HAP-1 (cell line): ENCODE measurements at regions not wholly inside any gene's neighbourhood (a gene's known extent, or its start where the extent isn't known, plus 50 kb on each side); places are given as distances from the start of the nearest gene placed in this dataset.
A peak's percentile ranks its signal among the peaks of the same experiment; 100 is the strongest.

Experiments
- DNase-seq, 2 experiments: peaks; one replicate each; pipeline ENCODE4 v3.0.0-alpha.2; 2016 to 2020; ENCODE audit warnings: low spot score in 2 of 2
- H3K27me3 ChIP-seq: fragments of 250-450 bp; sonication (Bioruptor Pico); 2 replicates; pipeline ENCODE4 v1.5.1; 2020; ENCODE audit warnings: low read depth, mild to moderate bottlenecking, moderate library complexity
- H3K36me3 ChIP-seq: fragments of 250-450 bp; sonication (Bioruptor Pico); replicated peaks from 2 replicates; pipeline ENCODE4 v1.5.1; 2020; ENCODE audit warnings: mild to moderate bottlenecking
- H3K4me1 ChIP-seq: fragments of 250-450 bp; sonication (Bioruptor Pico); 2 replicates; pipeline ENCODE4 v1.5.1; 2020; ENCODE audit warnings: mild to moderate bottlenecking
- H3K4me3 ChIP-seq: fragments of 250-450 bp; sonication (Bioruptor Pico); 2 replicates; pipeline ENCODE4 v1.5.1; 2020; ENCODE audit warnings: mild to moderate bottlenecking, moderate library complexity
- H3K9me3 ChIP-seq: fragments of 250-450 bp; sonication (Bioruptor Pico); 2 replicates; pipeline ENCODE4 v1.5.1; 2020; ENCODE audit warnings: mild to moderate bottlenecking, moderate library complexity
- in situ Hi-C: fragments of 300-500 bp; cut with MboI; formaldehyde crosslinking; loops from 3 replicates; pipeline ENCODE4 v1.14.3; 2020; ENCODE audit warnings: low sequenced_read_pairs, inconsistent platforms, mixed read lengths

GRCh38 chr2:82137441-82137840, 1832.9 kb upstream of the LRRTM1 start:
- DNase-seq, result no peak
- in situ Hi-C loops, result no loop called here
- Histone ChIP-seq H3K4me1 (peaks cover 18% of the 10 kb centered on the region), H3K4me3 (no peak overlapping the region), H3K36me3 (no peaks in the 10 kb centered on the region), H3K27me3 (no peaks in the 10 kb centered on the region), H3K9me3 (peaks cover 4% of the 10 kb centered on the region; the same call in 1 of the 2 replicates)

- H3K4me1 ChIP-seq, result peaks cover 15% of the 10 kb centered on the region
- peak in 1 of 2 experiments; percentile 21 for DNase-seq
- no peaks in the 10 kb centered on the region for H3K9me3 ChIP-seq
- H3K27me3 ChIP-seq, result no peaks in the 10 kb centered on the region
- H3K4me3 ChIP-seq, result no peak overlapping the region
- H3K36me3 ChIP-seq, result no peaks in the 10 kb centered on the region
- in situ Hi-C loops, result no loop called here
Observed at GRCh38 chr2:82128051-82128450, 1823.5 kb upstream of the LRRTM1 start.

- DNase-seq, result no peak
- H3K27me3 ChIP-seq, result no peaks in the 10 kb centered on the region
- in situ Hi-C loops, result no loop called here
- peaks cover 5% of the 10 kb centered on the region; the same call in 1 of the 2 replicates for H3K4me1 ChIP-seq
- no peak overlapping the region for H3K4me3 ChIP-seq
- H3K36me3 ChIP-seq, result no peaks in the 10 kb centered on the region
- H3K9me3 ChIP-seq, result no peaks in the 10 kb centered on the region
Observed at GRCh38 chr2:82124629-82125028, 1820.1 kb upstream of the LRRTM1 start.

GRCh38 chr2:82120654-82121053, 1816.1 kb upstream of the LRRTM1 start:
- Histone ChIP-seq H3K27me3 (no peaks in the 10 kb centered on the region), H3K4me3 (no peak overlapping the region), H3K9me3 (no peaks in the 10 kb centered on the region), H3K36me3 (no peaks in the 10 kb centered on the region), H3K4me1 (no peaks in the 10 kb centered on the region)
- DNase-seq, result no peak
- in situ Hi-C loops, result no loop called here

- in situ Hi-C loops, result no loop called here
- Histone ChIP-seq H3K36me3 (no peaks in the 10 kb centered on the region), H3K4me1 (no peaks in the 10 kb centered on the region), H3K27me3 (no peaks in the 10 kb centered on the region), H3K9me3 (no peaks in the 10 kb centered on the region), H3K4me3 (no peak overlapping the region)
- no peak for DNase-seq
Observed at GRCh38 chr2:82120115-82120514, 1815.6 kb upstream of the LRRTM1 start.

GRCh38 chr2:82109418-82109817, 1804.9 kb upstream of the LRRTM1 start:
- Histone ChIP-seq H3K27me3 (no peaks in the 10 kb centered on the region), H3K36me3 (no peaks in the 10 kb centered on the region), H3K9me3 (no peaks in the 10 kb centered on the region), H3K4me1 (no peaks in the 10 kb centered on the region), H3K4me3 (no peak overlapping the region)
- in situ Hi-C loops, result no loop called here
- DNase-seq, result no peak

GRCh38 chr2:82098617-82099016, 1794.1 kb upstream of the LRRTM1 start:
- no peaks in the 10 kb centered on the region for H3K4me1 ChIP-seq
- H3K9me3 ChIP-seq, result no peaks in the 10 kb centered on the region
- no peaks in the 10 kb centered on the region for H3K27me3 ChIP-seq
- H3K36me3 ChIP-seq, result no peaks in the 10 kb centered on the region
- H3K4me3 ChIP-seq, result no peak overlapping the region
- no peak for DNase-seq
- in situ Hi-C loops, result no loop called here

GRCh38 chr2:82089518-82089917, 1785.0 kb upstream of the LRRTM1 start:
- no peak for DNase-seq
- no peaks in the 10 kb centered on the region for H3K4me1 ChIP-seq
- in situ Hi-C loops, result no loop called here
- no peak overlapping the region for H3K4me3 ChIP-seq
- no peaks in the 10 kb centered on the region for H3K27me3 ChIP-seq
- H3K36me3 ChIP-seq, result no peaks in the 10 kb centered on the region
- no peaks in the 10 kb centered on the region; the same call in 1 of the 2 replicates for H3K9me3 ChIP-seq

- H3K9me3 ChIP-seq, result no peaks in the 10 kb centered on the region; the same call in 1 of the 2 replicates
- in situ Hi-C loops, result no loop called here
Observed at GRCh38 chr2:82084679-82085392, 1780.3 kb upstream of the LRRTM1 start.

GRCh38 chr2:82075875-82076274, 1771.3 kb upstream of the LRRTM1 start:
- Histone ChIP-seq H3K36me3 (no peaks in the 10 kb centered on the region), H3K4me3 (no peak overlapping the region), H3K27me3 (no peaks in the 10 kb centered on the region), H3K4me1 (0 out of 2 replicates have a peak, but pooled peaks cover 2% of the 10 kb centered on the region), H3K9me3 (no peaks in the 10 kb centered on the region)
- in situ Hi-C loops, result no loop called here
- DNase-seq, result no peak

More at GRCh38 chr2:82084679-82085392, 1780.3 kb upstream of the LRRTM1 start:
- DNase-seq, result no peak
- no peaks in the 10 kb centered on the region for H3K4me1 ChIP-seq
- H3K36me3 ChIP-seq, result no peaks in the 10 kb centered on the region
- no peaks in the 10 kb centered on the region for H3K27me3 ChIP-seq
- no peak overlapping the region for H3K4me3 ChIP-seq

GRCh38 chr2:82062463-82062862, 1757.9 kb upstream of the LRRTM1 start:
- Histone ChIP-seq H3K4me3 (no peak overlapping the region), H3K36me3 (no peaks in the 10 kb centered on the region), H3K4me1 (peaks cover 5% of the 10 kb centered on the region), H3K9me3 (no peaks in the 10 kb centered on the region), H3K27me3 (no peaks in the 10 kb centered on the region)
- in situ Hi-C loops, result no loop called here
- DNase-seq, result peak; percentile 21 to 39

GRCh38 chr2:82055846-82056245, 1751.3 kb upstream of the LRRTM1 start:
- no peak overlapping the region for H3K4me3 ChIP-seq
- H3K36me3 ChIP-seq, result no peaks in the 10 kb centered on the region
- in situ Hi-C loops, result no loop called here
- no peaks in the 10 kb centered on the region; the same call in 1 of the 2 replicates for H3K4me1 ChIP-seq
- no peaks in the 10 kb centered on the region for H3K9me3 ChIP-seq
- DNase-seq, result no peak
- no peaks in the 10 kb centered on the region for H3K27me3 ChIP-seq

- in situ Hi-C loops, result no loop called here
- H3K4me1 ChIP-seq, result no peaks in the 10 kb centered on the region
- H3K27me3 ChIP-seq, result no peaks in the 10 kb centered on the region
- H3K4me3 ChIP-seq, result no peak overlapping the region
- no peaks in the 10 kb centered on the region; the same call in 1 of the 2 replicates for H3K9me3 ChIP-seq
- H3K36me3 ChIP-seq, result no peaks in the 10 kb centered on the region
- no peak for DNase-seq
Observed at GRCh38 chr2:82043867-82044266, 1739.3 kb upstream of the LRRTM1 start.

- peak; percentile 65 to 90 for DNase-seq
- Histone ChIP-seq H3K27me3 (no peaks in the 10 kb centered on the region), H3K4me3 (no peak overlapping the region), H3K36me3 (no peaks in the 10 kb centered on the region), H3K9me3 (no peaks in the 10 kb centered on the region), H3K4me1 (peaks cover 14% of the 10 kb centered on the region)
- in situ Hi-C loops, result no loop called here
Observed at GRCh38 chr2:82027921-82028615, 1723.5 kb upstream of the LRRTM1 start.
